CD4-positive, alpha-beta T cell treated with Interleukin-6 at 100 ng/mL for 8 hours (primary cell): ENCODE measurements at regions not wholly inside any gene's neighbourhood (a gene's known extent, or its start where the extent isn't known, plus 50 kb on each side); places are given as distances from the start of the nearest gene placed in this dataset.

ENCODE experiments used
- DNase-seq: peaks from one replicate; pipeline ENCODE4 v3.0.0-alpha.2; 2020; ENCODE audit warnings: mixed read lengths, low spot score

- no peak for DNase-seq
Measured at GRCh38 chr1:47703156-47703825, 265.4 kb downstream of the FOXD2 start.

GRCh38 chr1:47703981-47704596 is 266.2 kb downstream of the FOXD2 start:
- DNase-seq: no peak

- DNase-seq: no peak
Measured at GRCh38 chr1:47705517-47706130, 267.8 kb downstream of the FOXD2 start.

GRCh38 chr1:47707503-47707902 is 269.7 kb downstream of the FOXD2 start:
- no peak for DNase-seq

GRCh38 chr1:47708019-47708535 is 270.2 kb downstream of the FOXD2 start:
- no peak for DNase-seq

GRCh38 chr1:47708658-47709018 is 270.8 kb downstream of the FOXD2 start:
- DNase-seq: no peak

GRCh38 chr1:47709019-47709871 is 271.4 kb downstream of the FOXD2 start:
- no peak for DNase-seq

GRCh38 chr1:47709872-47710231 is 272.0 kb downstream of the FOXD2 start:
- DNase-seq: no peak

- DNase-seq: peak; percentile 43
Measured at GRCh38 chr1:47710329-47711071, 272.7 kb downstream of the FOXD2 start.
